ENCODE measurements at regions not wholly inside any gene's neighbourhood (a gene's known extent, or its start where the extent isn't known, plus 50 kb on each side); places are given as distances from the start of the nearest gene placed in this dataset.

DNA sequence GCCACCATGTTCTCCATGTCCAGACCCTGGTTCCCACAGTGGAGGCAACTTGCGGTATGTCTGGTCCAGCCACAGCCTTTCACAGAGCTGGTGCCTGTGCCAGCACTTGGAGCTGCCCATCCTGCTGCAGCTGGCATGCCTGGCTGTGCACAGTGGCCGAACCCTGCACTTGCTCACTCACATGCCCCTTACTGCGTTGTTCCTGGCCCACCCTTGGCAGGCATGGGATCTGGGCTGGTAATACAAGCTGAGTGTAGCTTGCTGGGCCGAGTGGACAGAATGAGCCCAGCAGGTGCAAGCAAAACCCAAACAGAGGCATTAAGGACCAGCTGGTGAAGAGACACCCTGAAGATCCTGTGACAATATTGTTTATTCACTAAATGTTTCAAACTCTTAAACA is 583.9 kb upstream of the SLITRK6 start:
- no peak overlapping the region for H3K4me3 ChIP-seq (ENCODE audit: low read depth, low read length)
- H3K27ac ChIP-seq (ENCODE audit: low read depth, low read length) = no peak overlapping the region
- TF ChIP-seq CTCF (IDR thresholded peaks at IDR 0.05; ENCODE audit: low read depth, low read length) = no peak
- no peak for DNase-seq (ENCODE audit: low read depth, low spot score)
- H3K27me3 ChIP-seq (ENCODE audit: control insufficient read depth, insufficient read depth, low read length) = no peaks in the 10 kb centered on the region
- CTCF ChIA-PET = no interaction called here
- H3K9me3 ChIP-seq (ENCODE audit: control insufficient read depth, insufficient read depth, low read length) = no peaks in the 10 kb centered on the region
- POLR2A ChIA-PET = no interaction called here

DNA sequence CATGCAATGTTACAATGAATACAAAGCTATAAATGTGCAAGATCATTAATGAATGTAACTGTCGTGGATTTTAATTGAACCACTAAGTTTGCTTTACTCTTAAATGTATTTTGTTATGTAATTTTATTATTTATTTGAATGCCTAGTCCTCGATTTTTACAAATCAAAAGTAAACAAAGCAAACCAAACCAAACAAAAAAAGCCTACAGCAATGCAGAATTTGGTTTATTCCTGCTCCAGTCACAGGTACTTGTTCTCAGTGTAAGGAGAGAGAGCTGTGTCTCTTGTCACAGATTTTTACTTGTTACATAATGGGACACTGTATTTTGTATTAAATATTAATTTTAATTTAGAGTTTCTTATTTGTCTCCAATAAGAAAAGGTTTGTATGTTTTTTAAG is 584.3 kb upstream of the SLITRK6 start:
- TF ChIP-seq CTCF (IDR thresholded peaks at IDR 0.05; ENCODE audit: low read depth, low read length) = no peak
- no peak for DNase-seq (ENCODE audit: low read depth, low spot score)
- ChIA-PET CTCF (no interaction called here), POLR2A (no interaction called here)
- H3K9me3 ChIP-seq (ENCODE audit: control insufficient read depth, insufficient read depth, low read length) = no peaks in the 10 kb centered on the region
- no peaks in the 10 kb centered on the region for H3K27me3 ChIP-seq (ENCODE audit: control insufficient read depth, insufficient read depth, low read length)
- no peak overlapping the region for H3K4me3 ChIP-seq (ENCODE audit: low read depth, low read length)
- no peak overlapping the region for H3K27ac ChIP-seq (ENCODE audit: low read depth, low read length)

GRCh38 chr13:86397635-86398034 is 598.4 kb upstream of the SLITRK6 start:
- no peak overlapping the region for H3K4me3 ChIP-seq (ENCODE audit: low read depth, low read length)
- H3K27me3 ChIP-seq (ENCODE audit: control insufficient read depth, insufficient read depth, low read length) = no peaks in the 10 kb centered on the region
- no peak for TF ChIP-seq CTCF (IDR thresholded peaks at IDR 0.05; ENCODE audit: low read depth, low read length)
- POLR2A ChIA-PET = no interaction called here
- no peaks in the 10 kb centered on the region for H3K9me3 ChIP-seq (ENCODE audit: control insufficient read depth, insufficient read depth, low read length)
- no peak overlapping the region for H3K27ac ChIP-seq (ENCODE audit: low read depth, low read length)
- CTCF ChIA-PET = no interaction called here
- no peak for DNase-seq (ENCODE audit: low read depth, low spot score)

DNA sequence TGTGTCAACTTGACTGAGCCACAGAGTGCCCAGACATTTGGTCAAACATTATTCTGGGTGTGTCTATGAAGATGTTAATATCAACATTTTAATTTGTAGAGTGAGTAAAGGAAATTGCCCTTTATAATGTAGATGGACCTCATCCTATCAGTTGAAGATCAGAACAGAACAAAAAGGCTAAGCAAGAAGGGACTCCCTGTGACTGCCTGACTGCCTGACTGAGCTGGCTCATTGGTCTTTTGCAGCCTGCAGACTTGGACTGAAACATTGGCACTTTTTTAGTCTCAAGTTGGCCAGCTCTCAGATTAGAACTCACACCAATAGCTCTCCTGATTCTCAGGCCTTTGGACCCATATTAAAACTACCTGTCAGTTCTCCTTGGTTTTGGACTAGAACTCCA is 600.4 kb upstream of the SLITRK6 start:
- Histone ChIP-seq H3K27me3 (ENCODE audit: control insufficient read depth, insufficient read depth, low read length) (no peaks in the 10 kb centered on the region), H3K27ac (ENCODE audit: low read depth, low read length) (no peak overlapping the region), H3K4me3 (ENCODE audit: low read depth, low read length) (no peak overlapping the region), H3K9me3 (ENCODE audit: control insufficient read depth, insufficient read depth, low read length) (no peaks in the 10 kb centered on the region)
- ChIA-PET POLR2A (no interaction called here), CTCF (no interaction called here)
- DNase-seq (ENCODE audit: low read depth, low spot score) = no peak
- TF ChIP-seq CTCF (IDR thresholded peaks at IDR 0.05; ENCODE audit: low read depth, low read length) = no peak

GRCh38 chr13:86402500-86402899 is 603.3 kb upstream of the SLITRK6 start:
- ChIA-PET POLR2A (no interaction called here), CTCF (no interaction called here)
- H3K27ac ChIP-seq (ENCODE audit: low read depth, low read length) = no peak overlapping the region
- H3K4me3 ChIP-seq (ENCODE audit: low read depth, low read length) = no peak overlapping the region
- no peak for DNase-seq (ENCODE audit: low read depth, low spot score)
- H3K27me3 ChIP-seq (ENCODE audit: control insufficient read depth, insufficient read depth, low read length) = no peaks in the 10 kb centered on the region
- no peaks in the 10 kb centered on the region for H3K9me3 ChIP-seq (ENCODE audit: control insufficient read depth, insufficient read depth, low read length)
- no peak for TF ChIP-seq CTCF (IDR thresholded peaks at IDR 0.05; ENCODE audit: low read depth, low read length)
